HEK293 (cell line): ENCODE measurements at regions not wholly inside any gene's neighbourhood (a gene's known extent, or its start where the extent isn't known, plus 50 kb on each side); places are given as distances from the start of the nearest gene placed in this dataset.

Experiments
- CTCF ChIA-PET: fragments of 350-600 bp; formaldehyde crosslinking; extraction: SDS; loops from one replicate; lab custom pipeline; 2021; ENCODE audit warnings: antibody characterized with exemption; lab: Yijun Ruan, JAX
- POLR2A ChIA-PET: fragments of 300-600 bp; formaldehyde crosslinking; extraction: SDS; loops from one replicate; lab custom pipeline; 2020; ENCODE audit warnings: antibody characterized with exemption, inconsistent platforms; lab: Yijun Ruan, JAX
- H3K27ac ChIP-seq: fragments of 200-500 bp; sonication (Bioruptor generic); 2 replicates; pipeline ENCODE4 v1.5.1; 2014; ENCODE audit warnings: low read depth, low read length, control low read depth, inconsistent platforms; ENCODE audit errors: extremely low read depth
- H3K36me3 ChIP-seq, 2 experiments: fragments of 200-500 bp in 1 of 2; sonication (Bioruptor generic) in 1 of 2; 1 replicate in 1 of 2; 2 replicates in 1 of 2; pipeline ENCODE4 v1.5.1; 2014 to 2017; ENCODE audit warnings: inconsistent platforms in 2 of 2, low read length in 2 of 2; ENCODE audit not compliant: control insufficient read depth in 2 of 2, insufficient read depth in 1 of 2
- H3K4me1 ChIP-seq: fragments of 200-500 bp; sonication (Bioruptor generic); 2 replicates; pipeline ENCODE4 v1.5.1; 2014; ENCODE audit warnings: mild to moderate bottlenecking, low read length, inconsistent platforms; ENCODE audit not compliant: control insufficient read depth, insufficient read depth
- H3K4me3 ChIP-seq: 2 replicates; pipeline ENCODE4 v1.5.1; 2011; ENCODE audit warnings: low read depth, mild to moderate bottlenecking, control low read depth, low read length, moderate library complexity
- H3K9me3 ChIP-seq: fragments of 200-500 bp; sonication (Bioruptor generic); 2 replicates; pipeline ENCODE4 v1.5.1; 2014; ENCODE audit warnings: low read depth, low read length, inconsistent platforms; ENCODE audit not compliant: control insufficient read depth, insufficient read depth
- BCL6B ChIP-seq: fragments of 450-650 bp; formaldehyde crosslinking; IDR thresholded peaks from 2 replicates; pipeline ENCODE4 v1.5.1; 2017; ENCODE audit warnings: missing biosample characterization, missing genetic modification characterization
- HOXD13 ChIP-seq: sonication (generic); formaldehyde crosslinking; IDR thresholded peaks from 2 replicates; pipeline ENCODE4 v1.8.0; 2022; ENCODE audit warnings: missing genetic modification reagents, borderline replicate concordance
- KLF10 ChIP-seq: fragments of 450-650 bp; IDR thresholded peaks from 2 replicates; pipeline ENCODE4 v1.5.1; 2018; ENCODE audit warnings: missing biosample characterization, mild to moderate bottlenecking, missing genetic modification characterization
- MYNN ChIP-seq: fragments of 450-650 bp; formaldehyde crosslinking; IDR thresholded peaks from 2 replicates; pipeline ENCODE4 v1.5.1; 2016; ENCODE audit warnings: missing biosample characterization, missing genetic modification characterization, borderline replicate concordance
- REPIN1 ChIP-seq: fragments of 450-650 bp; formaldehyde crosslinking; IDR thresholded peaks from 2 replicates; pipeline ENCODE4 v1.5.1; 2017; ENCODE audit warnings: missing biosample characterization, missing genetic modification characterization, low read depth
- SETDB1 ChIP-seq: IDR thresholded peaks from one replicate; pipeline ENCODE4 v1.6.1; 2017; ENCODE audit warnings: mild to moderate bottlenecking, low read length, moderate library complexity, mixed read lengths; ENCODE audit not compliant: insufficient read length
- SP7 ChIP-seq: fragments of 450-650 bp; formaldehyde crosslinking; IDR thresholded peaks from 2 replicates; pipeline ENCODE4 v1.5.1; 2016; ENCODE audit warnings: missing biosample characterization, missing genetic modification characterization
- ZBTB11 ChIP-seq: fragments of 450-650 bp; formaldehyde crosslinking; conservative IDR thresholded peaks from 2 replicates; pipeline ENCODE4 v1.5.1; 2016; ENCODE audit warnings: low read depth, missing biosample characterization, missing genetic modification characterization
- ZBTB48 ChIP-seq: fragments of 450-650 bp; formaldehyde crosslinking; IDR thresholded peaks from 2 replicates; pipeline ENCODE4 v1.5.1; 2016; ENCODE audit warnings: missing biosample characterization, missing genetic modification characterization
- ZNF148 ChIP-seq: fragments of 450-650 bp; formaldehyde crosslinking; IDR thresholded peaks from 2 replicates; pipeline ENCODE4 v1.5.0; 2017; ENCODE audit warnings: missing biosample characterization, missing genetic modification characterization, borderline replicate concordance
- ZNF169 ChIP-seq: fragments of 450-650 bp; formaldehyde crosslinking; IDR thresholded peaks from 2 replicates; pipeline ENCODE4 v1.5.1; 2016; ENCODE audit warnings: missing biosample characterization, missing genetic modification characterization
- ZNF175 ChIP-seq: fragments of 450-650 bp; formaldehyde crosslinking; IDR thresholded peaks from 2 replicates; pipeline ENCODE4 v1.5.1; 2016; ENCODE audit warnings: missing biosample characterization, missing genetic modification characterization
- ZNF302 ChIP-seq: fragments of 450-650 bp; formaldehyde crosslinking; IDR thresholded peaks from 2 replicates; pipeline ENCODE4 v1.5.1; 2016; ENCODE audit warnings: missing biosample characterization, missing genetic modification characterization, low read depth
- ZNF37A ChIP-seq: fragments of 450-650 bp; IDR thresholded peaks from 2 replicates; pipeline ENCODE4 v1.5.1; 2018; ENCODE audit warnings: missing biosample characterization, missing genetic modification characterization
- ZNF416 ChIP-seq: fragments of 450-650 bp; formaldehyde crosslinking; IDR thresholded peaks from 2 replicates; pipeline ENCODE4 v1.5.1; 2016; ENCODE audit warnings: missing biosample characterization, missing genetic modification characterization
- ZNF510 ChIP-seq: fragments of 450-650 bp; formaldehyde crosslinking; IDR thresholded peaks from 2 replicates; pipeline ENCODE4 v1.5.1; 2018; ENCODE audit warnings: mild to moderate bottlenecking, missing genetic modification characterization, missing biosample characterization; ENCODE audit not compliant: insufficient replicate concordance
- ZNF596 ChIP-seq: fragments of 450-650 bp; IDR thresholded peaks from 2 replicates; pipeline ENCODE4 v1.5.0; 2018; ENCODE audit warnings: missing biosample characterization, mild to moderate bottlenecking, missing genetic modification characterization, moderate library complexity
- ZNF660 ChIP-seq: fragments of 450-650 bp; IDR thresholded peaks from 2 replicates; pipeline ENCODE4 v1.5.1; 2018; ENCODE audit warnings: missing biosample characterization, mild to moderate bottlenecking, missing genetic modification characterization
- ZNF776 ChIP-seq: fragments of 450-650 bp; formaldehyde crosslinking; IDR thresholded peaks from 2 replicates; pipeline ENCODE4 v1.5.0; 2017; ENCODE audit warnings: missing biosample characterization, missing genetic modification characterization, borderline replicate concordance
- ZSCAN4 ChIP-seq: fragments of 450-650 bp; formaldehyde crosslinking; IDR thresholded peaks from 2 replicates; pipeline ENCODE4 v1.5.1; 2017; ENCODE audit warnings: missing biosample characterization, missing genetic modification characterization

- CTCF ChIA-PET: interaction anchor here (3.0 kb wide), 1 partner anchor 19 kb away, joined by 9 read pairs; no protein-coding TSS in a partner anchor
- no peaks in the 10 kb centered on the region for H3K9me3 ChIP-seq
- no peak overlapping the region for H3K4me3 ChIP-seq
- POLR2A ChIA-PET: no interaction called here
- H3K4me1 ChIP-seq: no peaks in the 10 kb centered on the region
- no peaks in the 10 kb centered on the region for H3K36me3 ChIP-seq
- H3K27ac ChIP-seq: no peak overlapping the region
- no peak for TF ChIP-seq ZNF776 (tag by site-specific recombination)
- TF ChIP-seq BCL6B (tag by site-specific recombination): no peak
- no peak for TF ChIP-seq SP7
- TF ChIP-seq MYNN (tag by site-specific recombination): no peak
- TF ChIP-seq ZNF302 (tag by site-specific recombination): no peak
- no peak for TF ChIP-seq REPIN1
- TF ChIP-seq ZSCAN4 (tag by site-specific recombination): no peak
- TF ChIP-seq ZNF37A (tag by site-specific recombination): no peak
- no peak for TF ChIP-seq ZNF510 (tag by site-specific recombination)
- no peak for TF ChIP-seq ZNF169 (tag by site-specific recombination)
- no peak for TF ChIP-seq ZBTB11
These were observed 91.1 kb upstream of the GNAZ start for GRCh38 chr22:22979121-22979724.

- TF ChIP-seq ZBTB48 (tag by site-specific recombination): no peak
- peak; percentile 62 for TF ChIP-seq SETDB1
- TF ChIP-seq, all 188 proteins: peak for 1
- Histone ChIP-seq H3K4me1 (no peaks in the 10 kb centered on the region), H3K9me3 (no peaks in the 10 kb centered on the region), H3K27ac (no peak overlapping the region), H3K4me3 (no peak overlapping the region), H3K36me3 (no peaks in the 10 kb centered on the region)
- ChIA-PET POLR2A (no interaction called here), CTCF (interaction anchor here (1.0 to 3.0 kb wide), 2 partner anchors 20 to 148 kb away, joined by 3 to 9 read pairs; no protein-coding TSS in a partner anchor)
These were observed 90.4 kb upstream of the GNAZ start for GRCh38 chr22:22979954-22980353.

- Histone ChIP-seq H3K27ac (no peak overlapping the region), H3K36me3 (no peaks in the 10 kb centered on the region), H3K4me3 (no peak overlapping the region), H3K9me3 (no peaks in the 10 kb centered on the region), H3K4me1 (no peaks in the 10 kb centered on the region)
- POLR2A ChIA-PET: no interaction called here
- CTCF ChIA-PET: interaction anchor here (0.6 to 3.0 kb wide), 4 partner anchors 11 to 300 kb away, joined by 3 to 9 read pairs (median 3); no protein-coding TSS in a partner anchor
- TF ChIP-seq ZNF660 (tag by site-specific recombination) (no peak), ZNF416 (tag by site-specific recombination) (no peak), ZNF148 (tag by site-specific recombination) (no peak), HOXD13 (no peak), SETDB1 (peak; percentile 98), KLF10 (no peak), ZNF596 (no peak), ZNF175 (tag by site-specific recombination) (no peak)
These were observed 88.4 kb upstream of the GNAZ start for GRCh38 chr22:22981670-22982571.
